CD14-positive monocyte (primary cell): ENCODE measurements at regions not wholly inside any gene's neighbourhood (a gene's known extent, or its start where the extent isn't known, plus 50 kb on each side); places are given as distances from the start of the nearest gene placed in this dataset.

ENCODE experiments used
- DNase-seq, 3 donors: peaks; one replicate each; pipeline ENCODE4 v3.0.0-alpha.2; 2011 to 2022
- H2AFZ ChIP-seq: 2 replicates; pipeline ENCODE4 v1.6.0; 2012; ENCODE audit warnings: mild to moderate bottlenecking, low read depth, low read length, inconsistent platforms; ENCODE audit not compliant: insufficient read depth, poor library complexity, severe bottlenecking
- H3K27ac ChIP-seq, 2 donors: 1 replicate in 1 of 2; 2 replicates in 1 of 2; pipeline ENCODE4 v1.5.1; 2012 to 2013; ENCODE audit warnings: low read length in 2 of 2, control low read depth in 1 of 2, inconsistent platforms in 1 of 2, low read depth in 1 of 2, mild to moderate bottlenecking in 1 of 2
- H3K27me3 ChIP-seq, 2 donors: one replicate each; pipeline versions ENCODE4 v1.6.0 to v1.6.1; 2011 to 2013; ENCODE audit warnings: low read length in 2 of 2; ENCODE audit not compliant: control insufficient read depth in 2 of 2, insufficient read depth in 2 of 2
- H3K36me3 ChIP-seq, 2 donors: replicated peaks in 1 of 2; 1 replicate in 1 of 2; 2 replicates in 1 of 2; pipeline versions ENCODE4 v1.5.1 to v1.6.1; 2012 to 2013; ENCODE audit warnings: low read length in 2 of 2, control low read depth in 1 of 2, inconsistent platforms in 1 of 2, mild to moderate bottlenecking in 1 of 2; ENCODE audit not compliant: insufficient read depth in 2 of 2, control insufficient read depth in 1 of 2
- H3K4me1 ChIP-seq, 2 donors: 1 replicate in 1 of 2; 2 replicates in 1 of 2; pipeline versions ENCODE4 v1.5.1 to v1.6.1; 2012 to 2013; ENCODE audit warnings: low read length in 2 of 2, control low read depth in 1 of 2, inconsistent platforms in 1 of 2, mild to moderate bottlenecking in 1 of 2, moderate library complexity in 1 of 2; ENCODE audit not compliant: insufficient read depth in 2 of 2, control insufficient read depth in 1 of 2
- H3K4me2 ChIP-seq: replicated peaks from 2 replicates; pipeline ENCODE3; 2012; ENCODE audit warnings: low read length, moderate library complexity, mild to moderate bottlenecking; ENCODE audit not compliant: poor library complexity, severe bottlenecking; ENCODE audit errors: extremely low read depth
- H3K4me3 ChIP-seq, 3 experiments: fragments of 200-600 bp in 1 of 3; sonication (generic) in 1 of 3; replicated peaks in 1 of 3; 1 replicate in 2 of 3; 2 replicates in 1 of 3; pipeline ENCODE4 v1.5.1; 2011 to 2013; ENCODE audit warnings: low read length in 3 of 3, mild to moderate bottlenecking in 3 of 3, control low read depth in 2 of 3, low read depth in 2 of 3, inconsistent platforms in 1 of 3, moderate library complexity in 1 of 3
- H3K79me2 ChIP-seq: 2 replicates; pipeline ENCODE4 v1.6.0; 2012; ENCODE audit warnings: mild to moderate bottlenecking, control low read depth, inconsistent platforms, low read length, moderate library complexity; ENCODE audit not compliant: insufficient read depth
- H3K9ac ChIP-seq: 2 replicates; pipeline ENCODE4 v1.6.0; 2017; ENCODE audit warnings: low read length, mild to moderate bottlenecking; ENCODE audit not compliant: insufficient read depth, poor library complexity, severe bottlenecking
- H3K9me3 ChIP-seq, 2 donors: replicated peaks in 1 of 2; 1 replicate in 1 of 2; 2 replicates in 1 of 2; pipeline versions ENCODE4 v1.5.1 to v1.6.1; 2012 to 2013; ENCODE audit warnings: low read length in 2 of 2, control low read depth in 1 of 2; ENCODE audit not compliant: control insufficient read depth in 1 of 2, insufficient read depth in 1 of 2
- H4K20me1 ChIP-seq: 2 replicates; pipeline ENCODE4 v1.6.0; 2012; ENCODE audit warnings: mild to moderate bottlenecking, low read length, control low read depth, moderate library complexity; ENCODE audit not compliant: insufficient read depth
- H3K27ac Mint-ChIP-seq, 7 donors: one replicate each; pipeline ENCODE4 v1.8.0; 2020; ENCODE audit warnings: mild to moderate bottlenecking in 7 of 7, mixed read lengths in 7 of 7, moderate library complexity in 6 of 7, inconsistent platforms in 2 of 7
- H3K27me3 Mint-ChIP-seq, 3 donors: one replicate each; pipeline ENCODE4 v1.8.0; 2021 to 2022; ENCODE audit warnings: low read depth in 3 of 3, mild to moderate bottlenecking in 3 of 3, mixed read lengths in 3 of 3, moderate library complexity in 3 of 3, inconsistent platforms in 1 of 3
- H3K36me3 Mint-ChIP-seq, 2 donors: one replicate each; pipeline ENCODE4 v1.8.0; 2020; ENCODE audit warnings: mixed read lengths in 2 of 2, inconsistent platforms in 1 of 2, mild to moderate bottlenecking in 1 of 2
- H3K4me1 Mint-ChIP-seq: one replicate; pipeline ENCODE4 v1.8.0; 2020; ENCODE audit warnings: mild to moderate bottlenecking, mixed read lengths
- H3K4me3 Mint-ChIP-seq, 2 donors: one replicate each; pipeline ENCODE4 v1.8.0; 2020; ENCODE audit warnings: mild to moderate bottlenecking in 2 of 2, mixed read lengths in 2 of 2, moderate library complexity in 1 of 2
- H3K9me3 Mint-ChIP-seq, 7 donors: one replicate each; pipeline ENCODE4 v1.8.0; 2020 to 2022; ENCODE audit warnings: mixed read lengths in 7 of 7, mild to moderate bottlenecking in 6 of 7, moderate library complexity in 6 of 7, inconsistent platforms in 2 of 7
- CTCF ChIP-seq: fragments of 200-600 bp; IDR thresholded peaks from one replicate; pipeline ENCODE4 v1.8.0; 2022; ENCODE audit warnings: antibody characterized with exemption, mild to moderate bottlenecking
- WGBS: methylation state at CpG from one replicate; pipeline ENCODE4 v1.1.5; 2013; ENCODE audit warnings: missing lambda C conversion rate; ENCODE audit not compliant: insufficient coverage; 5-methylcytosine and 5-hydroxymethylcytosine counted together
- intact Hi-C, 2 donors: fragments of 100-400 bp; cut with micrococcal nuclease; formaldehyde crosslinking; loops; one replicate each; pipeline versions ENCODE4 v1.15.0 to v1.15.1; 2023

- Histone ChIP-seq H3K79me2 (no peaks in the 10 kb centered on the region), H3K4me1 (no peaks in the 10 kb centered on the region), H2AFZ (no peak overlapping the region), H3K4me2 (no peak overlapping the region), H3K4me3 (no peak overlapping the region), H3K9me3 (no peaks in the 10 kb centered on the region), H3K36me3 (no peaks in the 10 kb centered on the region), H3K9ac (no peak overlapping the region), H4K20me1 (no peaks in the 10 kb centered on the region), H3K27ac (no peak overlapping the region), H3K27me3 (no peaks in the 10 kb centered on the region)
- no peak overlapping the region for H3K4me3 Mint-ChIP-seq
- H3K9me3 Mint-ChIP-seq = peaks cover 0 to 3% (median 0%) of the 10 kb centered on the region in 7 donors
- H3K36me3 Mint-ChIP-seq = no peaks in the 10 kb centered on the region
- no peak overlapping the region for H3K27ac Mint-ChIP-seq
- intact Hi-C loops = no loop called here
- DNase-seq = no peak
- TF ChIP-seq CTCF = no peak
- WGBS = 91% methylated on average over 14 of the region's 14 CpGs
- peaks cover 0 to 5% (median 4%) of the 10 kb centered on the region in 3 donors for H3K27me3 Mint-ChIP-seq
- H3K4me1 Mint-ChIP-seq = no peaks in the 10 kb centered on the region
Measured at GRCh38 chr16:86862595-86863280, 284.4 kb downstream of the FOXL1 start.

- no peaks in the 10 kb centered on the region for H3K36me3 ChIP-seq
- H3K79me2 ChIP-seq = no peaks in the 10 kb centered on the region
- H3K4me1 Mint-ChIP-seq = no peaks in the 10 kb centered on the region
- H3K27me3 ChIP-seq = no peaks in the 10 kb centered on the region
- WGBS = 83% methylated on average over 6 of the region's 7 CpGs
- H3K4me3 Mint-ChIP-seq = no peak overlapping the region
- no peak for DNase-seq
- no peak overlapping the region for H3K9ac ChIP-seq
- no peaks in the 10 kb centered on the region for H3K4me1 ChIP-seq
- no peak overlapping the region for H3K4me3 ChIP-seq
- no peaks in the 10 kb centered on the region for H4K20me1 ChIP-seq
- H3K27ac ChIP-seq = no peak overlapping the region
- TF ChIP-seq CTCF = no peak
- H3K9me3 ChIP-seq = no peaks in the 10 kb centered on the region
- intact Hi-C loops = no loop called here
- no peak overlapping the region for H3K27ac Mint-ChIP-seq
- no peaks in the 10 kb centered on the region for H3K36me3 Mint-ChIP-seq
- peaks cover 0 to 5% (median 5%) of the 10 kb centered on the region in 3 donors for H3K27me3 Mint-ChIP-seq
- no peak overlapping the region for H3K4me2 ChIP-seq
- H2AFZ ChIP-seq = no peak overlapping the region
- H3K9me3 Mint-ChIP-seq = peaks cover 0 to 3% (median 0%) of the 10 kb centered on the region in 7 donors
Measured at GRCh38 chr16:86863609-86864008, 285.3 kb downstream of the FOXL1 start.
